ENCODE measurements at regions not wholly inside any gene's neighbourhood (a gene's known extent, or its start where the extent isn't known, plus 50 kb on each side); places are given as distances from the start of the nearest gene placed in this dataset.

GRCh38 chr19:27796073-27796472 lies 1416.9 kb downstream of the UQCRFS1 start:
- H3K79me2 ChIP-seq (ENCODE audit: insufficient read depth, low read length), result peaks cover 36% of the 10 kb centered on the region
- peaks cover 13% of the 10 kb centered on the region for H3K4me1 ChIP-seq (ENCODE audit: insufficient read depth, low read length)
- no peak overlapping the region for H3K27ac ChIP-seq (ENCODE audit: low read depth, low read length)
- H3K4me2 ChIP-seq (ENCODE audit: insufficient read depth, low read length), result no peak overlapping the region
- H2AFZ ChIP-seq (ENCODE audit: low read length), result no peak overlapping the region
- H3K4me3 ChIP-seq (ENCODE audit: insufficient read depth, low read length), result no peak overlapping the region
- TF ChIP-seq, protein P1, sequence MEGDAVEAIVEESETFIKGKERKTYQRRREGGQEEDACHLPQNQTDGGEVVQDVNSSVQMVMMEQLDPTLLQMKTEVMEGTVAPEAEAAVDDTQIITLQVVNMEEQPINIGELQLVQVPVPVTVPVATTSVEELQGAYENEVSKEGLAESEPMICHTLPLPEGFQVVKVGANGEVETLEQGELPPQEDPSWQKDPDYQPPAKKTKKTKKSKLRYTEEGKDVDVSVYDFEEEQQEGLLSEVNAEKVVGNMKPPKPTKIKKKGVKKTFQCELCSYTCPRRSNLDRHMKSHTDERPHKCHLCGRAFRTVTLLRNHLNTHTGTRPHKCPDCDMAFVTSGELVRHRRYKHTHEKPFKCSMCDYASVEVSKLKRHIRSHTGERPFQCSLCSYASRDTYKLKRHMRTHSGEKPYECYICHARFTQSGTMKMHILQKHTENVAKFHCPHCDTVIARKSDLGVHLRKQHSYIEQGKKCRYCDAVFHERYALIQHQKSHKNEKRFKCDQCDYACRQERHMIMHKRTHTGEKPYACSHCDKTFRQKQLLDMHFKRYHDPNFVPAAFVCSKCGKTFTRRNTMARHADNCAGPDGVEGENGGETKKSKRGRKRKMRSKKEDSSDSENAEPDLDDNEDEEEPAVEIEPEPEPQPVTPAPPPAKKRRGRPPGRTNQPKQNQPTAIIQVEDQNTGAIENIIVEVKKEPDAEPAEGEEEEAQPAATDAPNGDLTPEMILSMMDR (IDR thresholded peaks at IDR 0.05; ENCODE audit: extremely low read depth, low read depth, low read length), result no peak
- H3K27me3 ChIP-seq (ENCODE audit: insufficient read depth, low read length), result no peaks in the 10 kb centered on the region
- no peak for DNase-seq (ENCODE audit: insufficient read length, low spot score, missing footprints)
- peaks cover 19% of the 10 kb centered on the region for H4K20me1 ChIP-seq (ENCODE audit: insufficient read depth, low read length)
- no peaks in the 10 kb centered on the region for H3K9me3 ChIP-seq (ENCODE audit: low read depth, low read length)
- no peaks in the 10 kb centered on the region for H3K36me3 ChIP-seq (ENCODE audit: insufficient read depth, low read length)

DNA sequence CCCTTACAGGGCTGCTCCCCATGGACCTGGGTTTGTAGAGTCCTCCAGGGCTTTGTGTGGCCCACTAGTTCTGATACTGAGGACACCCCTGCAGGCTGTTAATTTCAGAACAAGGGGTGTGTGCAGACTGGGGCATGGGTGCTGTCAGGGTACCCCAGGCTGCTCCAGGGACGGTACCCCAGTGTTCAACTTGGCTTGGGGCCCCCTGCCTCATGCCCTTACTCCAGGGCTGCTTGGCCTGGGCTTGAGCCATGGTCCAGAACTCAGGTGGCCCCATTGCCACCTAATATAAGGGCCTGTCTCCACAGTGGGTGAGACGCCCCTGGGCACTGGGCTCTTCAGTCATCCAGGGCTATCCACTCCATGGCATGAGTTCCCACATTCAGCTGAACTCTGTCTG lies 1417.6 kb downstream of the UQCRFS1 start:
- H2AFZ ChIP-seq (ENCODE audit: low read length), result no peak overlapping the region
- peaks cover 19% of the 10 kb centered on the region for H4K20me1 ChIP-seq (ENCODE audit: insufficient read depth, low read length)
- no peak overlapping the region for H3K27ac ChIP-seq (ENCODE audit: low read depth, low read length)
- no peaks in the 10 kb centered on the region for H3K36me3 ChIP-seq (ENCODE audit: insufficient read depth, low read length)
- peaks cover 36% of the 10 kb centered on the region for H3K79me2 ChIP-seq (ENCODE audit: insufficient read depth, low read length)
- no peaks in the 10 kb centered on the region for H3K27me3 ChIP-seq (ENCODE audit: insufficient read depth, low read length)
- peaks cover 13% of the 10 kb centered on the region for H3K4me1 ChIP-seq (ENCODE audit: insufficient read depth, low read length)
- no peaks in the 10 kb centered on the region for H3K9me3 ChIP-seq (ENCODE audit: low read depth, low read length)
- no peak for DNase-seq (ENCODE audit: insufficient read length, low spot score, missing footprints)
- TF ChIP-seq, protein P1 (IDR thresholded peaks at IDR 0.05; ENCODE audit: extremely low read depth, low read depth, low read length), result no peak
- no peak overlapping the region for H3K4me3 ChIP-seq (ENCODE audit: insufficient read depth, low read length)
- no peak overlapping the region for H3K4me2 ChIP-seq (ENCODE audit: insufficient read depth, low read length)

GRCh38 chr19:27794494-27795042 lies 1418.4 kb downstream of the UQCRFS1 start:
- Histone ChIP-seq H3K36me3 (ENCODE audit: insufficient read depth, low read length) (no peaks in the 10 kb centered on the region), H3K4me3 (ENCODE audit: insufficient read depth, low read length) (peak overlapping the region; percentile 76), H4K20me1 (ENCODE audit: insufficient read depth, low read length) (peaks cover 19% of the 10 kb centered on the region), H3K79me2 (ENCODE audit: insufficient read depth, low read length) (peaks cover 36% of the 10 kb centered on the region), H3K27me3 (ENCODE audit: insufficient read depth, low read length) (no peaks in the 10 kb centered on the region), H3K4me1 (ENCODE audit: insufficient read depth, low read length) (peaks cover 13% of the 10 kb centered on the region), H3K9me3 (ENCODE audit: low read depth, low read length) (no peaks in the 10 kb centered on the region), H2AFZ (ENCODE audit: low read length) (peak overlapping the region; percentile 93), H3K27ac (ENCODE audit: low read depth, low read length) (peak overlapping the region; percentile 45), H3K4me2 (ENCODE audit: insufficient read depth, low read length) (peak overlapping the region; percentile 90)
- TF ChIP-seq, protein P1 (IDR thresholded peaks at IDR 0.05; ENCODE audit: extremely low read depth, low read depth, low read length), result no peak
- peak; percentile 66 for DNase-seq (ENCODE audit: insufficient read length, low spot score, missing footprints)

DNA sequence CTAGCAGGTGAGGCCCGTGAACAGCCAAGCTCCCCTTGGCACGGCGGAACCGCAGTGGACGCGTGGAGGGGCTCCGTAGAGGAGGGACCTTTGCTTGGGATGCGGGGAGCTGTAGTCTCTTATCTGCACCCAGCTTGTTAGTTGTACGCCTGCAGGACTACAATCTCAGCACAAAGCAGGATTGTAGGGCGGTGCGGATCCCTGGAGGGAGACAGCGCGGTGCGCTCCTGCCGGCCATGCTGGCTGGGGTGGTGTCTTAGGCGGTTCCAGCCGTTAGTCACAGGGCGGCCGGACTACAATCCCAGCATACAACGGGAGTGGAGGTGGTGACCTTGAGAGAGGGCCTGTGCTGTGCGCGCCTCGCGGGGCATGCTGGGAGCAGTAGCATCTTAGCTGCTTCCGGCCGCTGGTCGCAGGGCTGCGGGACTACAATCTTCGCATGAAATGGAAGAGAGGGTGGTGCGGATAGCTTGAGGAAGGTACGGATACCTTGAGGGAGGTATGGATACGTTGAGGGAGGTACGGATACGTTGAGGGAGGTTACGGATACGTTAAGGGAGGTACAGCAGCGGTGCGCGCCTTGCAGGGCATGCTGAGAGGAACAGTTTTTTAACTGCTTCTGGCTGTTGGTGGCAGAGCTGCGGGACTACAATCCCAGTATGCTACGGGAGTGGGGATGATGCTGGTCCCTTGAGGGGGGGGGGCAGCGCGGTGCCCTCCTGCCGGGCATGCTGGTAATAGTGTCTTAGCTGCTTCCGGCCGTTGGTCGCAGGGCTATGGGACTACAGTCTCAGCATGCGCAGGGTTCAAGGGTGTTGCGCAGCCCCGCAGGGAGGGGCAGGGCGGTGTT lies 1419.1 kb downstream of the UQCRFS1 start:
- peak overlapping the region; percentile 45 for H3K27ac ChIP-seq (ENCODE audit: low read depth, low read length)
- peak overlapping the region; percentile 76 for H3K4me3 ChIP-seq (ENCODE audit: insufficient read depth, low read length)
- H3K27me3 ChIP-seq (ENCODE audit: insufficient read depth, low read length), result no peaks in the 10 kb centered on the region
- H2AFZ ChIP-seq (ENCODE audit: low read length), result peak overlapping the region; percentile 93
- H4K20me1 ChIP-seq (ENCODE audit: insufficient read depth, low read length), result peaks cover 19% of the 10 kb centered on the region
- peaks cover 37% of the 10 kb centered on the region for H3K79me2 ChIP-seq (ENCODE audit: insufficient read depth, low read length)
- no peaks in the 10 kb centered on the region for H3K36me3 ChIP-seq (ENCODE audit: insufficient read depth, low read length)
- H3K4me1 ChIP-seq (ENCODE audit: insufficient read depth, low read length), result peaks cover 13% of the 10 kb centered on the region
- H3K4me2 ChIP-seq (ENCODE audit: insufficient read depth, low read length), result peak overlapping the region; percentile 90
- H3K9me3 ChIP-seq (ENCODE audit: low read depth, low read length), result no peaks in the 10 kb centered on the region
- peak; percentile 95 for DNase-seq (ENCODE audit: insufficient read length, low spot score, missing footprints)
- TF ChIP-seq, protein P1 (IDR thresholded peaks at IDR 0.05; ENCODE audit: extremely low read depth, low read depth, low read length), result no peak

All from osteoblast (primary cell).